HCT116 (cell line): ENCODE measurements at regions not wholly inside any gene's neighbourhood (a gene's known extent, or its start where the extent isn't known, plus 50 kb on each side); places are given as distances from the start of the nearest gene placed in this dataset.

Experiments
- ATAC-seq: fragments of 200-7000 bp; cut with Tn5 transposase; 2 replicates; pipeline ENCODE4 v1.9.1; 2020; ENCODE audit warnings: mild to moderate bottlenecking, moderate library complexity
- BruUV-seq: library from RNA; stranded (reverse); fragments of 400-500 nt; replicated peaks from 2 replicates; lab custom pipeline; 2021; lab: Mats Ljungman, UMichigan
- CTCF ChIA-PET: fragments of 300-600 bp; sonication (Branson Sonifier 250); formaldehyde crosslinking; loops from one replicate; lab custom pipeline; 2021; ENCODE audit warnings: antibody characterized with exemption; lab: Charles Lee
- POLR2A ChIA-PET: fragments of 300-600, 350-600 bp; sonication (Branson Sonifier 250); formaldehyde crosslinking; loops from one replicate; lab custom pipeline; 2021; ENCODE audit warnings: antibody characterized with exemption; lab: Charles Lee
- RAD21 ChIA-PET, 2 experiments: fragments of 300-600 bp; sonication (Branson Sonifier 250); formaldehyde crosslinking; loops; one replicate each; lab custom pipeline; 2023; ENCODE audit warnings: low total read pairs in 2 of 2; ENCODE audit not compliant: uncharacterized antibody in 2 of 2, unreplicated experiment in 2 of 2, low non-redundant PET in 1 of 2; lab: Charles Lee
- DNase-seq: peaks from one replicate; pipeline ENCODE4 v3.0.0-alpha.2; 2010; ENCODE audit warnings: low read depth, low spot score
- H2AFZ ChIP-seq: fragments of 200-600 bp; shearing (Covaris generic), sonication (generic); 2 replicates; pipeline ENCODE4 v1.6.1; 2017; ENCODE audit warnings: low read depth, mixed run types, mixed read lengths, antibody characterized with exemption, low read length; ENCODE audit not compliant: poor library complexity, severe bottlenecking
- H3K27ac ChIP-seq: 2 replicates; pipeline ENCODE4 v1.5.1; 2012; ENCODE audit warnings: low read depth, low read length
- H3K27me3 ChIP-seq: fragments of 200-600 bp; sonication (generic); 2 replicates; pipeline ENCODE4 v1.6.1; 2016; ENCODE audit warnings: mixed run types, low read length, mixed read lengths; ENCODE audit not compliant: insufficient read depth
- H3K36me3 ChIP-seq, 2 experiments: fragments of 200-500 bp in 1 of 2; fragments of 200-600 bp in 1 of 2; sonication (Bioruptor generic) in 1 of 2; sonication (generic) in 1 of 2; 2 replicates each; pipeline versions ENCODE4 v1.5.1 to v1.6.1; 2014 to 2016; ENCODE audit warnings: low read length in 2 of 2, inconsistent platforms in 1 of 2, mixed read lengths in 1 of 2, mixed run types in 1 of 2; ENCODE audit not compliant: insufficient read depth in 2 of 2, control insufficient read depth in 1 of 2
- H3K4me1 ChIP-seq, 2 experiments: fragments of 200-600 bp in 1 of 2; sonication (generic) in 1 of 2; 2 replicates each; pipeline versions ENCODE4 v1.5.1 to v1.6.1; 2012 to 2017; ENCODE audit warnings: low read length in 2 of 2, inconsistent platforms in 1 of 2, mild to moderate bottlenecking in 1 of 2, mixed read lengths in 1 of 2, mixed run types in 1 of 2, moderate library complexity in 1 of 2; ENCODE audit not compliant: insufficient read depth in 2 of 2, control insufficient read depth in 1 of 2
- H3K4me2 ChIP-seq: fragments of 200-600 bp; sonication (generic); 2 replicates; pipeline ENCODE4 v1.6.1; 2017; ENCODE audit warnings: mixed run types, low read length, mixed read lengths
- H3K4me3 ChIP-seq, 2 experiments: fragments of 200-600 bp in 1 of 2; sonication (generic) in 1 of 2; replicated peaks in 1 of 2; 2 replicates each; pipeline ENCODE4 v1.5.1; 2011 to 2016; ENCODE audit warnings: low read length in 2 of 2, control low read depth in 1 of 2, low read depth in 1 of 2, mild to moderate bottlenecking in 1 of 2, mixed read lengths in 1 of 2, mixed run types in 1 of 2
- H3K79me2 ChIP-seq: fragments of 200-600 bp; sonication (generic); 2 replicates; pipeline ENCODE4 v1.6.1; 2017; ENCODE audit warnings: mild to moderate bottlenecking, mixed run types, low read length, moderate library complexity, mixed read lengths; ENCODE audit not compliant: insufficient read depth
- H3K9ac ChIP-seq: fragments of 200-600 bp; sonication (generic); 2 replicates; pipeline ENCODE4 v1.6.1; 2016; ENCODE audit warnings: low read length, mixed read lengths
- H3K9me2 ChIP-seq: fragments of 200-600 bp; sonication (generic), shearing (Covaris generic); 2 replicates; pipeline ENCODE4 v1.6.1; 2017; ENCODE audit warnings: mixed run types, mild to moderate bottlenecking, moderate library complexity; ENCODE audit not compliant: insufficient read depth
- H3K9me3 ChIP-seq, 2 experiments: fragments of 200-500 bp in 1 of 2; fragments of 200-600 bp in 1 of 2; sonication (Bioruptor generic) in 1 of 2; sonication (generic) in 1 of 2; 2 replicates each; pipeline ENCODE4 v1.6.1; 2014 to 2017; ENCODE audit warnings: low read length in 2 of 2, mixed read lengths in 2 of 2, inconsistent platforms in 1 of 2, low read depth in 1 of 2, mild to moderate bottlenecking in 1 of 2, mixed run types in 1 of 2, moderate library complexity in 1 of 2; ENCODE audit not compliant: control insufficient read depth in 1 of 2, insufficient read depth in 1 of 2
- H4K20me1 ChIP-seq: fragments of 200-600 bp; sonication (generic), shearing (Covaris generic); 2 replicates; pipeline ENCODE4 v1.6.1; 2017; ENCODE audit warnings: mixed run types, mild to moderate bottlenecking, moderate library complexity; ENCODE audit not compliant: insufficient read depth
- ATF3 ChIP-seq: IDR thresholded peaks from 2 replicates; pipeline ENCODE4 v1.6.1; 2012
- CBX3 ChIP-seq: IDR thresholded peaks from 2 replicates; pipeline ENCODE4 v1.6.1; 2012; ENCODE audit warnings: low read depth
- EGR1 ChIP-seq: IDR thresholded peaks from 2 replicates; pipeline ENCODE4 v1.6.1; 2012; ENCODE audit warnings: low read depth
- ELF1 ChIP-seq: IDR thresholded peaks from 2 replicates; pipeline ENCODE4 v1.6.1; 2012; ENCODE audit warnings: low read depth, borderline replicate concordance
- EZH2 ChIP-seq: fragments of 200-600 bp; sonication (generic); IDR thresholded peaks from 2 replicates; pipeline ENCODE4 v1.6.1; 2017; ENCODE audit warnings: antibody characterized with exemption, mixed run types
- EZH2phosphoT487 ChIP-seq: fragments of 200-600 bp; IDR thresholded peaks from 2 replicates; pipeline ENCODE4 v1.6.1; 2018; ENCODE audit warnings: antibody characterized with exemption, borderline replicate concordance
- FOSL1 ChIP-seq: IDR thresholded peaks from 2 replicates; pipeline ENCODE4 v1.6.1; 2012; ENCODE audit warnings: low read depth
- JUND ChIP-seq: IDR thresholded peaks from 2 replicates; pipeline ENCODE4 v1.6.1; 2012
- RAD21 ChIP-seq: IDR thresholded peaks from 2 replicates; pipeline ENCODE4 v1.6.1; 2012; ENCODE audit warnings: low read depth, mild to moderate bottlenecking
- REST ChIP-seq: IDR thresholded peaks from 2 replicates; pipeline ENCODE4 v1.6.1; 2012; ENCODE audit warnings: low read depth
- SP1 ChIP-seq: IDR thresholded peaks from 2 replicates; pipeline ENCODE4 v1.6.1; 2012; ENCODE audit warnings: low read depth
- SRF ChIP-seq: IDR thresholded peaks from 2 replicates; pipeline ENCODE4 v1.6.1; 2012; ENCODE audit warnings: low read depth
- YY1 ChIP-seq: IDR thresholded peaks from 2 replicates; pipeline ENCODE4 v1.6.1; 2011; ENCODE audit warnings: low read length, low read depth, moderate library complexity, mild to moderate bottlenecking; ENCODE audit not compliant: insufficient replicate concordance; ENCODE audit errors: extremely low read depth
- ZBTB33 ChIP-seq: IDR thresholded peaks from 2 replicates; pipeline ENCODE4 v1.6.1; 2011; ENCODE audit warnings: mild to moderate bottlenecking, low read length, moderate library complexity; ENCODE audit not compliant: insufficient replicate concordance; ENCODE audit errors: extremely low read depth
- ZFX ChIP-seq: fragments of 450-650 bp; IDR thresholded peaks from 2 replicates; pipeline ENCODE4 v1.6.1; 2017
- ZNF274 ChIP-seq: fragments of 200-500 bp; sonication (Bioruptor generic); IDR thresholded peaks from 2 replicates; pipeline ENCODE4 v1.6.1; 2014; ENCODE audit warnings: mild to moderate bottlenecking, low read depth, low read length, inconsistent platforms
- intact Hi-C: fragments of 100-400 bp; cut with micrococcal nuclease; formaldehyde crosslinking; loops from 2 replicates; pipeline ENCODE4 v1.10.0; 2022

GRCh38 chr18:14916181-14916580 lies 168.2 kb downstream of the ANKRD30B start:
- H3K9me2 ChIP-seq = no peaks in the 10 kb centered on the region
- intact Hi-C loops = no loop called here
- no peaks in the 10 kb centered on the region for H3K36me3 ChIP-seq
- no peak overlapping the region for H3K4me2 ChIP-seq
- H3K4me3 ChIP-seq = no peak overlapping the region
- no peaks in the 10 kb centered on the region for H4K20me1 ChIP-seq
- no peak for ATAC-seq
- H3K27ac ChIP-seq = no peak overlapping the region
- no peak overlapping the region for H3K9ac ChIP-seq
- no peaks in the 10 kb centered on the region for H3K27me3 ChIP-seq
- no TSS peak for BruUV-seq
- CTCF ChIA-PET = no interaction called here
- POLR2A ChIA-PET = no interaction called here
- H2AFZ ChIP-seq = no peak overlapping the region
- H3K9me3 ChIP-seq = peaks cover 14 to 35% of the 10 kb centered on the region in 2 experiments; a peak in 2 of 4 replicates
- no peaks in the 10 kb centered on the region for H3K79me2 ChIP-seq
- no peak for DNase-seq
- H3K4me1 ChIP-seq = no peaks in the 10 kb centered on the region
- TF ChIP-seq YY1 (no peak), RAD21 (no peak), EZH2phosphoT487 (no peak), CBX3 (no peak), SRF (no peak), REST (no peak), SP1 (no peak), ZNF274 (no peak), EZH2 (no peak), ZBTB33 (no peak), FOSL1 (no peak), ELF1 (no peak), ZFX (no peak), ATF3 (no peak), EGR1 (no peak), JUND (no peak)
- RAD21 ChIA-PET = no interaction called here
